Upper lobe of right lung (tissue), 1 donor: ENCODE measurements at regions not wholly inside any gene's neighbourhood (a gene's known extent, or its start where the extent isn't known, plus 50 kb on each side); places are given as distances from the start of the nearest gene placed in this dataset.

Experiments used
- ATAC-seq: fragments of 200-7000 bp; cut with Tn5 transposase; one replicate; pipeline ENCODE4 v1.9.1; 2020; ENCODE audit warnings: mild to moderate bottlenecking, moderate library complexity
- DNase-seq: peaks from one replicate; pipeline ENCODE4 v3.0.0-alpha.2; 2020
- H3K27ac ChIP-seq: fragments of 200-600 bp; one replicate; pipeline ENCODE4 v1.8.0; 2022
- H3K27me3 ChIP-seq: fragments of 200-600 bp; one replicate; pipeline ENCODE4 v1.8.0; 2022; ENCODE audit warnings: mild to moderate bottlenecking
- H3K36me3 ChIP-seq: fragments of 200-600 bp; one replicate; pipeline ENCODE4 v1.8.0; 2022
- H3K4me1 ChIP-seq: fragments of 200-600 bp; one replicate; pipeline ENCODE4 v1.8.0; 2022
- H3K4me3 ChIP-seq: fragments of 200-600 bp; one replicate; pipeline ENCODE4 v1.8.0; 2022; ENCODE audit warnings: mild to moderate bottlenecking
- H3K9me3 ChIP-seq: fragments of 200-600 bp; one replicate; pipeline ENCODE4 v1.8.0; 2022
- CTCF ChIP-seq: fragments of 200-600 bp; IDR thresholded peaks from one replicate; pipeline ENCODE4 v1.8.0; 2022; ENCODE audit warnings: antibody characterized with exemption
- intact Hi-C: fragments of 100-400 bp; cut with DNase I; formaldehyde crosslinking; loops from one replicate; pipeline ENCODE4 v1.11.0; 2022
- donor health status: DM: no; HTN: yes; CAD: no; lungs with severe emphysema.

GRCh38 chr5:17763301-17763700 lies 129.0 kb downstream of the TAF11L14 start:
- intact Hi-C loops = no loop called here
- no peaks in the 10 kb centered on the region for H3K9me3 ChIP-seq
- TF ChIP-seq CTCF = no peak
- ATAC-seq (no peak), DNase-seq (no peak)
- no peaks in the 10 kb centered on the region for H3K27me3 ChIP-seq
- H3K27ac ChIP-seq = no peak overlapping the region
- no peaks in the 10 kb centered on the region for H3K4me1 ChIP-seq
- H3K4me3 ChIP-seq = no peak overlapping the region
- H3K36me3 ChIP-seq = no peaks in the 10 kb centered on the region

- no peaks in the 10 kb centered on the region for H3K27me3 ChIP-seq
- intact Hi-C loops = no loop called here
- H3K9me3 ChIP-seq = no peaks in the 10 kb centered on the region
- H3K27ac ChIP-seq = no peak overlapping the region
- ATAC-seq (peak; percentile 33), DNase-seq (no peak)
- no peak for TF ChIP-seq CTCF
- no peaks in the 10 kb centered on the region for H3K4me1 ChIP-seq
- H3K36me3 ChIP-seq = no peaks in the 10 kb centered on the region
- H3K4me3 ChIP-seq = no peak overlapping the region
These were observed 131.8 kb downstream of the TAF11L14 start for GRCh38 chr5:17766031-17766430.

- intact Hi-C loops = no loop called here
- Histone ChIP-seq H3K27me3 (no peaks in the 10 kb centered on the region), H3K9me3 (no peaks in the 10 kb centered on the region), H3K4me1 (no peaks in the 10 kb centered on the region), H3K4me3 (no peak overlapping the region), H3K36me3 (no peaks in the 10 kb centered on the region), H3K27ac (no peak overlapping the region)
- ATAC-seq (no peak), DNase-seq (no peak)
- no peak for TF ChIP-seq CTCF
These were observed 135.0 kb downstream of the TAF11L14 start for GRCh38 chr5:17769277-17769676.

- Histone ChIP-seq H3K27ac (no peak overlapping the region), H3K36me3 (no peaks in the 10 kb centered on the region), H3K9me3 (no peaks in the 10 kb centered on the region), H3K4me3 (no peak overlapping the region), H3K27me3 (no peaks in the 10 kb centered on the region), H3K4me1 (no peaks in the 10 kb centered on the region)
- no peak for ATAC-seq
- no peak for DNase-seq
- TF ChIP-seq CTCF = no peak
- intact Hi-C loops = no loop called here
These were observed 138.0 kb downstream of the TAF11L14 start for GRCh38 chr5:17772232-17772631.

- no peak for DNase-seq
- intact Hi-C loops = no loop called here
- ATAC-seq = no peak
- Histone ChIP-seq H3K36me3 (no peaks in the 10 kb centered on the region), H3K4me1 (no peaks in the 10 kb centered on the region), H3K9me3 (no peaks in the 10 kb centered on the region), H3K27me3 (no peaks in the 10 kb centered on the region), H3K27ac (no peak overlapping the region), H3K4me3 (no peak overlapping the region)
- TF ChIP-seq CTCF = no peak
These were observed 151.5 kb downstream of the TAF11L14 start for GRCh38 chr5:17785774-17786173.

- H3K4me3 ChIP-seq = no peak overlapping the region
- no peak for TF ChIP-seq CTCF
- H3K4me1 ChIP-seq = no peaks in the 10 kb centered on the region
- intact Hi-C loops = no loop called here
- ATAC-seq = no peak
- no peak overlapping the region for H3K27ac ChIP-seq
- no peak for DNase-seq
- H3K9me3 ChIP-seq = no peaks in the 10 kb centered on the region
- no peaks in the 10 kb centered on the region for H3K27me3 ChIP-seq
- no peaks in the 10 kb centered on the region for H3K36me3 ChIP-seq
These were observed 154.1 kb downstream of the TAF11L14 start for GRCh38 chr5:17788351-17788750.
